K562 (cell line): ENCODE measurements at regions not wholly inside any gene's neighbourhood (a gene's known extent, or its start where the extent isn't known, plus 50 kb on each side); places are given as distances from the start of the nearest gene placed in this dataset.

Experiments used
- ATAC-seq: fragments of 200-7000 bp; cut with Tn5 transposase; 3 replicates; pipeline ENCODE4 v1.9.1; 2020; ENCODE audit warnings: moderate library complexity
- BruUV-seq: library from RNA; stranded (reverse); fragments of 400-500 nt; replicated peaks from 2 replicates; lab custom pipeline; 2021; lab: Mats Ljungman, UMichigan
- CTCF ChIA-PET: fragments of 300-600 bp; formaldehyde crosslinking; extraction: SDS; loops from one replicate; lab custom pipeline; 2021; ENCODE audit warnings: low intra/inter-chr PET ratio; lab: Yijun Ruan, JAX
- POLR2A ChIA-PET: fragments of 300-600, 350-650 bp; sonication (Branson Sonifier 250); formaldehyde crosslinking; extraction: SDS; loops from one replicate; lab custom pipeline; 2021; ENCODE audit warnings: antibody characterized with exemption, inconsistent platforms; lab: Yijun Ruan, JAX
- DNase-seq, 4 experiments: peaks; one replicate each; pipeline versions ENCODE4 v3.0.0 to v3.0.0-alpha.2; 2011 to 2018; ENCODE audit warnings: low spot score in 3 of 4, mixed read lengths in 3 of 4; ENCODE audit errors: extremely low read depth in 1 of 4
- FAIRE-seq: peaks from 2 replicates; lab custom pipeline; 2011; peaks lifted over from hg19 to GRCh38; lab: Jason Lieb, UNC
- H2AFZ ChIP-seq: 2 replicates; pipeline ENCODE4 v1.6.0; 2011; ENCODE audit warnings: low read depth, low read length, control low read depth, inconsistent platforms
- H3K27ac ChIP-seq: fragments of 200-600 bp; 3 replicates; pipeline ENCODE4 v1.8.0; 2011; ENCODE audit warnings: low read depth, mild to moderate bottlenecking, control low read depth, inconsistent platforms, low read length, moderate library complexity, mixed read lengths; ENCODE audit errors: extremely low read depth
- H3K27me3 ChIP-seq, 2 experiments: fragments of 300-600 bp in 1 of 2; 2 replicates in 1 of 2; 3 replicates in 1 of 2; pipeline versions ENCODE4 v1.6.0 to v1.8.0; 2011; ENCODE audit warnings: inconsistent platforms in 2 of 2, low read length in 2 of 2, mild to moderate bottlenecking in 1 of 2, mixed read lengths in 1 of 2, moderate library complexity in 1 of 2; ENCODE audit not compliant: control insufficient read depth in 2 of 2, insufficient read depth in 2 of 2
- H3K36me3 ChIP-seq: fragments of 300-600 bp; 3 replicates; pipeline ENCODE4 v1.8.0; 2011; ENCODE audit warnings: mild to moderate bottlenecking, low read length, inconsistent platforms; ENCODE audit not compliant: control insufficient read depth, insufficient read depth
- H3K4me1 ChIP-seq, 2 experiments: fragments of 200-600 bp in 1 of 2; replicated peaks in 1 of 2; 2 replicates in 1 of 2; 3 replicates in 1 of 2; pipeline versions ENCODE4 v1.5.1 to v1.8.0; 2011; ENCODE audit warnings: inconsistent platforms in 2 of 2, low read length in 2 of 2, mild to moderate bottlenecking in 1 of 2, mixed read lengths in 1 of 2, moderate library complexity in 1 of 2; ENCODE audit not compliant: control insufficient read depth in 2 of 2, insufficient read depth in 2 of 2
- H3K4me2 ChIP-seq: 2 replicates; pipeline ENCODE4 v1.6.1; 2011; ENCODE audit warnings: low read length, control low read depth, inconsistent platforms, mixed read lengths; ENCODE audit not compliant: insufficient read depth
- H3K4me3 ChIP-seq: fragments of 200-600 bp; sonication (generic), shearing (Covaris generic); 2 replicates; pipeline ENCODE4 v1.5.1; 2016; ENCODE audit warnings: control low read depth, inconsistent platforms
- H3K79me2 ChIP-seq: fragments of 200-600 bp; 3 replicates; pipeline ENCODE4 v1.8.0; 2011; ENCODE audit warnings: low read length, inconsistent platforms; ENCODE audit not compliant: control insufficient read depth, insufficient read depth
- H3K9ac ChIP-seq, 2 experiments: 2 replicates each; pipeline versions ENCODE4 v1.6.0 to v1.6.1; 2011; ENCODE audit warnings: low read depth in 2 of 2, low read length in 2 of 2, control low read depth in 1 of 2, inconsistent platforms in 1 of 2, mild to moderate bottlenecking in 1 of 2, mixed read lengths in 1 of 2; ENCODE audit not compliant: insufficient read depth in 1 of 2
- H3K9me1 ChIP-seq: one replicate; pipeline ENCODE4 v1.6.0; 2011; ENCODE audit warnings: inconsistent platforms, mild to moderate bottlenecking, low read length, moderate library complexity; ENCODE audit not compliant: control insufficient read depth, insufficient read depth
- H3K9me3 ChIP-seq: replicated peaks from 2 replicates; pipeline ENCODE4 v1.5.1; 2011; ENCODE audit warnings: low read depth, low read length, inconsistent platforms; ENCODE audit not compliant: control insufficient read depth, insufficient read depth
- H4K20me1 ChIP-seq: replicated peaks from 2 replicates; pipeline ENCODE4 v1.6.1; 2011; ENCODE audit warnings: low read length, inconsistent platforms, mixed read lengths; ENCODE audit not compliant: control insufficient read depth, insufficient read depth
- ATF7 ChIP-seq: fragments of 450-650 bp; IDR thresholded peaks from 2 replicates; pipeline ENCODE4 v1.7.1; 2014; ENCODE audit warnings: mild to moderate bottlenecking, moderate library complexity
- CCAR2 ChIP-seq: fragments of 200-400 bp; formaldehyde crosslinking; IDR thresholded peaks from 2 replicates; pipeline ENCODE4 v1.6.1; 2017; ENCODE audit warnings: mild to moderate bottlenecking, low read depth, low read length
- COPS2 ChIP-seq: fragments of 450-650 bp; conservative IDR thresholded peaks from 2 replicates; pipeline ENCODE4 v1.6.1; 2016; ENCODE audit warnings: mild to moderate bottlenecking, moderate library complexity
- CREBBP ChIP-seq: IDR thresholded peaks from one replicate; pipeline ENCODE4 v1.6.1; 2012; ENCODE audit warnings: low read depth, mild to moderate bottlenecking, control low read depth, inconsistent platforms, low read length
- EWSR1 ChIP-seq: fragments of 450-650 bp; IDR thresholded peaks from 2 replicates; pipeline ENCODE4 v1.6.1; 2018; ENCODE audit warnings: borderline replicate concordance, mild to moderate bottlenecking, low read depth, moderate library complexity; ENCODE audit not compliant: partially characterized antibody
- FOS ChIP-seq: IDR thresholded peaks from 3 replicates; pipeline ENCODE4 v1.6.1; 2011; ENCODE audit not compliant: insufficient read length; ENCODE audit errors: extremely low read depth
- MAX ChIP-seq: sonication (generic); formaldehyde crosslinking; IDR thresholded peaks from 2 replicates; pipeline ENCODE4 v1.9.0; 2022; ENCODE audit warnings: mild to moderate bottlenecking, missing genetic modification reagents
- SAFB ChIP-seq: fragments of 200-400 bp; formaldehyde crosslinking; IDR thresholded peaks from 2 replicates; pipeline ENCODE4 v1.6.1; 2017; ENCODE audit warnings: low read depth, low read length, borderline replicate concordance
- TRIM25 ChIP-seq: fragments of 450-650 bp; IDR thresholded peaks from 2 replicates; pipeline ENCODE4 v1.7.0; 2016; ENCODE audit warnings: borderline replicate concordance
- ZNF445 ChIP-seq: fragments of 250-450 bp; sonication (Bioruptor Pico); IDR thresholded peaks from 2 replicates; pipeline ENCODE4 v1.4.0; 2020; ENCODE audit warnings: low read depth, mild to moderate bottlenecking, moderate library complexity
- WGBS: fragments of 100-300 bp; shearing (Covaris generic); methylation state at CpG from one replicate; pipeline ENCODE4 v1.1.6; 2016; ENCODE audit warnings: low coverage, mixed read lengths; ENCODE audit not compliant: insufficient coverage; ENCODE audit errors: missing lambda C conversion rate; 5-methylcytosine and 5-hydroxymethylcytosine counted together
- in situ Hi-C: fragments of 300-500 bp; cut with MboI; formaldehyde crosslinking; loops from 4 replicates; pipeline ENCODE4 v1.15.0; 2018; ENCODE audit warnings: inconsistent platforms, mixed read lengths
- intact Hi-C: fragments of 100-400 bp; cut with micrococcal nuclease; formaldehyde crosslinking; loops from 2 replicates; pipeline ENCODE4 v1.14.2; 2022
- TF ChIP-seq, protein P1 (sequence below): fragments of 250-450 bp; sonication (Bioruptor Pico); IDR thresholded peaks from 2 replicates; pipeline ENCODE4 v1.5.0; 2021
- TF ChIP-seq, protein P2 (sequence below), 2 experiments: fragments of 450-650 bp; IDR thresholded peaks; 2 replicates each; pipeline ENCODE4 v1.6.1; 2016; ENCODE audit warnings: mild to moderate bottlenecking in 2 of 2, borderline replicate concordance in 1 of 2, low read depth in 1 of 2, moderate library complexity in 1 of 2

- DNase-seq (no peak), FAIRE-seq (no peak), ATAC-seq (no peak)
- Histone ChIP-seq H3K4me2 (no peak overlapping the region), H3K4me1 (no peaks in the 10 kb centered on the region), H3K9ac (no peak overlapping the region), H3K9me1 (no peaks in the 10 kb centered on the region), H3K27ac (no peak overlapping the region), H3K4me3 (no peak overlapping the region), H3K36me3 (no peaks in the 10 kb centered on the region), H3K79me2 (no peaks in the 10 kb centered on the region), H4K20me1 (no peaks in the 10 kb centered on the region), H3K9me3 (no peaks in the 10 kb centered on the region), H2AFZ (no peak overlapping the region), H3K27me3 (no peaks in the 10 kb centered on the region)
- ChIA-PET POLR2A (no interaction called here), CTCF (no interaction called here)
- BruUV-seq = no TSS peak
- TF ChIP-seq TRIM25 = no peak
- TF ChIP-seq FOS = no peak
- no peak for TF ChIP-seq CCAR2
- TF ChIP-seq SAFB = no peak
- TF ChIP-seq, protein P1, sequence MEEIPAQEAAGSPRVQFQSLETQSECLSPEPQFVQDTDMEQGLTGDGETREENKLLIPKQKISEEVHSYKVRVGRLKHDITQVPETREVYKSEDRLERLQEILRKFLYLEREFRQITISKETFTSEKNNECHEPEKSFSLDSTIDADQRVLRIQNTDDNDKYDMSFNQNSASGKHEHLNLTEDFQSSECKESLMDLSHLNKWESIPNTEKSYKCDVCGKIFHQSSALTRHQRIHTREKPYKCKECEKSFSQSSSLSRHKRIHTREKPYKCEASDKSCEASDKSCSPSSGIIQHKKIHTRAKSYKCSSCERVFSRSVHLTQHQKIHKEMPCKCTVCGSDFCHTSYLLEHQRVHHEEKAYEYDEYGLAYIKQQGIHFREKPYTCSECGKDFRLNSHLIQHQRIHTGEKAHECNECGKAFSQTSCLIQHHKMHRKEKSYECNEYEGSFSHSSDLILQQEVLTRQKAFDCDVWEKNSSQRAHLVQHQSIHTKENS (CRISPR knock-in tag) = no peak
- no peak for TF ChIP-seq MAX
- no peak for TF ChIP-seq COPS2
- TF ChIP-seq EWSR1 = no peak
- no peak for TF ChIP-seq ATF7
- TF ChIP-seq ZNF445 = no peak
- TF ChIP-seq, protein P2, sequence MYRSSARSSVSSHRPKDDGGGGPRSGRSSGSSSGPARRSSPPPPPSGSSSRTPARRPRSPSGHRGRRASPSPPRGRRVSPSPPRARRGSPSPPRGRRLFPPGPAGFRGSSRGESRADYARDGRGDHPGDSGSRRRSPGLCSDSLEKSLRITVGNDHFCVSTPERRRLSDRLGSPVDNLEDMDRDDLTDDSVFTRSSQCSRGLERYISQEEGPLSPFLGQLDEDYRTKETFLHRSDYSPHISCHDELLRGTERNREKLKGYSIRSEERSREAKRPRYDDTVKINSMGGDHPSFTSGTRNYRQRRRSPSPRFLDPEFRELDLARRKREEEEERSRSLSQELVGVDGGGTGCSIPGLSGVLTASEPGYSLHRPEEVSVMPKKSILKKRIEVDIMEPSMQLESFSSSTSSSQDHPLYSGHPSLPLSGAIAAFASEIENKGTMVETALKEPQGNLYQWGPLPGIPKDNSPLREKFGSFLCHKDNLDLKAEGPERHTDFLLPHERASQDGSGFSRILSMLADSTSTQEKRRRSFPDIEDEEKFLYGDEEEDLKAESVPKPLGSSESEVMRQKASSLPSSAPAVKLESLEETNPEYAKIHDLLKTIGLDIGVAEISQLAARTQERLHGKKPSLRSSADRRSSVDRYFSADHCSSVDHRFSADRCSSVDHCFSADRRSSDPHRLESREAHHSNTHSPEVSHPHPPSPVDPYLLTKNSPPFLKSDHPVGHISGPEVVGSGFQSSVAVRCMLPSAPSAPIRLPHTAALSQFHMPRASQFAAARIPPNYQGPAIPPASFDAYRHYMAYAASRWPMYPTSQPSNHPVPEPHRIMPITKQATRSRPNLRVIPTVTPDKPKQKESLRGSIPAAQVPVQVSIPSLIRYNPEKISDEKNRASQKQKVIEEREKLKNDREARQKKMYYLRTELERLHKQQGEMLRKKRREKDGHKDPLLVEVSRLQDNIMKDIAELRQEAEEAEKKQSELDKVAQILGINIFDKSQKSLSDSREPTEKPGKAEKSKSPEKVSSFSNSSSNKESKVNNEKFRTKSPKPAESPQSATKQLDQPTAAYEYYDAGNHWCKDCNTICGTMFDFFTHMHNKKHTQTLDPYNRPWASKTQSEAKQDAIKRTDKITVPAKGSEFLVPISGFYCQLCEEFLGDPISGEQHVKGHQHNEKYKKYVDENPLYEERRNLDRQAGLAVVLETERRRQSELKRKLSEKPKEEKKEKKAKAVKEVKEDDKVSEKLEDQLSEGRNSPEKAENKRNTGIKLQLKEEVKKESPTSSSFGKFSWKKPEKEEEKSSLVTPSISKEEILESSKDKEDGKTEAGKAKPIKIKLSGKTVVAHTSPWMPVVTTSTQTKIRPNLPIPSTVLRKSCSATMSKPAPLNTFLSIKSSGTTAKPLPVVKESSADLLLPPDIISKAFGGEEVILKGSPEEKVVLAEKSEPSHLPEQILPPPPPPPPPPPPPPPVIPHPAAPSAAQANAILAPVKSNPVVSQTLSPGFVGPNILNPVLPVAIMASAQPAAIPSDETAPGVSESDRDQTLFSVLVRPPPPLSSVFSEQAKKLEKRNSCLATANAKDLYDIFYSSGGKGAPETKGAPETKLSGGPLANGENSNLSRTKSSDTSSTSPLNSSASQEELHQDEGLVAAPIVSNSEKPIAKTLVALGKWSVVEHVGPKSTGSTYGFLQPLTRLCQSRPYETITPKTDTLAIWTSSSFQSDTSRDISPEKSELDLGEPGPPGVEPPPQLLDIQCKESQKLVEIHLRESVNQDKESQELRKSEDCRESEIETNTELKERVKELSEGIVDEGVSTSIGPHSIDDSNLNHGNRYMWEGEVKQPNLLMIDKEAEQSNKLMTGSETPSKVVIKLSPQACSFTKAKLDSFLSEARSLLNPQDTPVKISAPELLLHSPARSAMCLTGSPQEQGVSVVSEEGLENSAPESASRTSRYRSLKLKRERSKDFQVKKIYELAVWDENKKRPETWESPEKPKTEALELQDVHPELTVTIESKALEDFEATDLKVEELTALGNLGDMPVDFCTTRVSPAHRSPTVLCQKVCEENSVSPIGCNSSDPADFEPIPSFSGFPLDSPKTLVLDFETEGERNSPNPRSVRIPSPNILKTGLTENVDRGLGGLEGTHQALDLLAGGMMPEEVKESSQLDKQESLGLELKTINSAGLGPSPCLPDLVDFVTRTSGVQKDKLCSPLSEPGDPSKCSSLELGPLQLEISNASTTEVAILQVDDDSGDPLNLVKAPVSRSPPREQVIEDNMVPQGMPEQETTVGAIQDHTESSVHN (IDR thresholded peaks at IDR 0.05; ENCODE audit: borderline replicate concordance in 1 of 2, low read depth in 1 of 2) = no peak
- TF ChIP-seq CREBBP = no peak
- in situ Hi-C loops = no loop called here
- intact Hi-C loops = no loop called here
- 0% methylated on average over 10 of the region's 10 CpGs for whole genome bisulfite sequencing
These were observed 89.9 kb upstream of the PDC start for GRCh38 chr1:186550832-186551231.
